T-helper 2 cell treated with Interferon-gamma antibody and Interleukin-4, amounts not matched to agents 5 μg/mL and 100 μg/mL, for 36 hours (primary cell): ENCODE measurements at regions not wholly inside any gene's neighbourhood (a gene's known extent, or its start where the extent isn't known, plus 50 kb on each side); places are given as distances from the start of the nearest gene placed in this dataset.

Experiments used
- DNase-seq: peaks from one replicate; pipeline ENCODE4 v3.0.0; 2021; ENCODE audit warnings: low spot score
- H3K27ac Mint-ChIP-seq: one replicate; pipeline ENCODE4 v1.8.0; 2021; ENCODE audit warnings: mild to moderate bottlenecking, mixed read lengths
- H3K27me3 Mint-ChIP-seq: one replicate; pipeline ENCODE4 v1.8.0; 2021; ENCODE audit warnings: low read depth, mixed read lengths
- H3K36me3 Mint-ChIP-seq: one replicate; pipeline ENCODE4 v1.8.0; 2021; ENCODE audit warnings: low read depth, mixed read lengths
- H3K4me1 Mint-ChIP-seq: one replicate; pipeline ENCODE4 v1.8.0; 2021; ENCODE audit warnings: low read depth, mixed read lengths
- H3K4me3 Mint-ChIP-seq: one replicate; pipeline ENCODE4 v1.8.0; 2022; ENCODE audit warnings: mild to moderate bottlenecking, moderate library complexity, mixed read lengths
- H3K9me3 Mint-ChIP-seq: one replicate; pipeline ENCODE4 v1.8.0; 2021; ENCODE audit warnings: mixed read lengths

GRCh38 chr5:73291873-73292272 lies 118.9 kb downstream of the TMEM174 start:
- DNase-seq = no peak
- Mint-ChIP-seq H3K4me3 (no peak overlapping the region), H3K27ac (no peak overlapping the region), H3K4me1 (no peaks in the 10 kb centered on the region), H3K27me3 (peaks cover 52% of the 10 kb centered on the region), H3K9me3 (peaks cover 8% of the 10 kb centered on the region), H3K36me3 (no peaks in the 10 kb centered on the region)

- Mint-ChIP-seq H3K4me1 (no peaks in the 10 kb centered on the region), H3K9me3 (peaks cover 12% of the 10 kb centered on the region), H3K36me3 (no peaks in the 10 kb centered on the region), H3K4me3 (no peak overlapping the region), H3K27me3 (peaks cover 37% of the 10 kb centered on the region), H3K27ac (no peak overlapping the region)
- DNase-seq = no peak
These were observed 117.2 kb downstream of the TMEM174 start for GRCh38 chr5:73290242-73290641.

- H3K27me3 Mint-ChIP-seq = peaks cover 28% of the 10 kb centered on the region
- no peaks in the 10 kb centered on the region for H3K36me3 Mint-ChIP-seq
- no peaks in the 10 kb centered on the region for H3K4me1 Mint-ChIP-seq
- no peak overlapping the region for H3K4me3 Mint-ChIP-seq
- H3K9me3 Mint-ChIP-seq = peaks cover 12% of the 10 kb centered on the region
- DNase-seq = no peak
- H3K27ac Mint-ChIP-seq = no peak overlapping the region
These were observed 116.1 kb downstream of the TMEM174 start for GRCh38 chr5:73288803-73289720.

- H3K9me3 Mint-ChIP-seq = peaks cover 12% of the 10 kb centered on the region
- no peaks in the 10 kb centered on the region for H3K36me3 Mint-ChIP-seq
- no peak overlapping the region for H3K4me3 Mint-ChIP-seq
- no peak overlapping the region for H3K27ac Mint-ChIP-seq
- no peak for DNase-seq
- H3K4me1 Mint-ChIP-seq = no peaks in the 10 kb centered on the region
- H3K27me3 Mint-ChIP-seq = peaks cover 32% of the 10 kb centered on the region
These were observed 113.9 kb downstream of the TMEM174 start for GRCh38 chr5:73286896-73287295.

- Mint-ChIP-seq H3K9me3 (peaks cover 12% of the 10 kb centered on the region), H3K27me3 (peaks cover 30% of the 10 kb centered on the region), H3K36me3 (no peaks in the 10 kb centered on the region), H3K4me1 (no peaks in the 10 kb centered on the region), H3K4me3 (no peak overlapping the region), H3K27ac (no peak overlapping the region)
- DNase-seq = no peak
These were observed 112.0 kb downstream of the TMEM174 start for GRCh38 chr5:73284985-73285384.

- H3K36me3 Mint-ChIP-seq = no peaks in the 10 kb centered on the region
- H3K4me3 Mint-ChIP-seq = no peak overlapping the region
- no peaks in the 10 kb centered on the region for H3K4me1 Mint-ChIP-seq
- DNase-seq = no peak
- no peak overlapping the region for H3K27ac Mint-ChIP-seq
- H3K27me3 Mint-ChIP-seq = peaks cover 33% of the 10 kb centered on the region
- H3K9me3 Mint-ChIP-seq = peaks cover 12% of the 10 kb centered on the region
These were observed 111.3 kb downstream of the TMEM174 start for GRCh38 chr5:73284220-73284795.

- Mint-ChIP-seq H3K36me3 (no peaks in the 10 kb centered on the region), H3K27me3 (peaks cover 35% of the 10 kb centered on the region), H3K9me3 (peaks cover 12% of the 10 kb centered on the region), H3K4me3 (no peak overlapping the region), H3K27ac (no peak overlapping the region), H3K4me1 (no peaks in the 10 kb centered on the region)
- DNase-seq = no peak
These were observed 109.9 kb downstream of the TMEM174 start for GRCh38 chr5:73282923-73283322.

GRCh38 chr5:73282383-73282782 lies 109.4 kb downstream of the TMEM174 start:
- DNase-seq = no peak
- no peak overlapping the region for H3K4me3 Mint-ChIP-seq
- H3K9me3 Mint-ChIP-seq = peaks cover 10% of the 10 kb centered on the region
- H3K4me1 Mint-ChIP-seq = no peaks in the 10 kb centered on the region
- H3K36me3 Mint-ChIP-seq = no peaks in the 10 kb centered on the region
- H3K27ac Mint-ChIP-seq = no peak overlapping the region
- H3K27me3 Mint-ChIP-seq = peaks cover 39% of the 10 kb centered on the region

GRCh38 chr5:73280821-73281746 lies 108.1 kb downstream of the TMEM174 start:
- H3K36me3 Mint-ChIP-seq = no peaks in the 10 kb centered on the region
- H3K4me3 Mint-ChIP-seq = no peak overlapping the region
- no peaks in the 10 kb centered on the region for H3K9me3 Mint-ChIP-seq
- no peak for DNase-seq
- peaks cover 43% of the 10 kb centered on the region for H3K27me3 Mint-ChIP-seq
- H3K4me1 Mint-ChIP-seq = no peaks in the 10 kb centered on the region
- H3K27ac Mint-ChIP-seq = no peak overlapping the region

GRCh38 chr5:73280386-73280785 lies 107.4 kb downstream of the TMEM174 start:
- Mint-ChIP-seq H3K36me3 (no peaks in the 10 kb centered on the region), H3K9me3 (no peaks in the 10 kb centered on the region), H3K4me1 (no peaks in the 10 kb centered on the region), H3K27me3 (peaks cover 43% of the 10 kb centered on the region), H3K4me3 (no peak overlapping the region), H3K27ac (no peak overlapping the region)
- DNase-seq = no peak

GRCh38 chr5:73279805-73280204 lies 106.8 kb downstream of the TMEM174 start:
- Mint-ChIP-seq H3K4me1 (no peaks in the 10 kb centered on the region), H3K27me3 (peaks cover 43% of the 10 kb centered on the region), H3K4me3 (no peak overlapping the region), H3K9me3 (no peaks in the 10 kb centered on the region), H3K27ac (no peak overlapping the region), H3K36me3 (no peaks in the 10 kb centered on the region)
- DNase-seq = no peak

GRCh38 chr5:73278693-73279092 lies 105.7 kb downstream of the TMEM174 start:
- Mint-ChIP-seq H3K27ac (no peak overlapping the region), H3K9me3 (no peaks in the 10 kb centered on the region), H3K27me3 (peaks cover 43% of the 10 kb centered on the region), H3K4me3 (no peak overlapping the region), H3K4me1 (no peaks in the 10 kb centered on the region), H3K36me3 (no peaks in the 10 kb centered on the region)
- no peak for DNase-seq

GRCh38 chr5:73274881-73275663 lies 102.1 kb downstream of the TMEM174 start:
- no peaks in the 10 kb centered on the region for H3K9me3 Mint-ChIP-seq
- no peak overlapping the region for H3K4me3 Mint-ChIP-seq
- no peaks in the 10 kb centered on the region for H3K36me3 Mint-ChIP-seq
- peaks cover 25% of the 10 kb centered on the region for H3K27me3 Mint-ChIP-seq
- no peak for DNase-seq
- no peaks in the 10 kb centered on the region for H3K4me1 Mint-ChIP-seq
- H3K27ac Mint-ChIP-seq = no peak overlapping the region
